ENCODE measurements at regions not wholly inside any gene's neighbourhood (a gene's known extent, or its start where the extent isn't known, plus 50 kb on each side); places are given as distances from the start of the nearest gene placed in this dataset.

GRCh38 chr4:148795156-148795864 is 353.1 kb upstream of the NR3C2 start:
- no peak for DNase-seq

GRCh38 chr4:148793221-148793620 is 351.0 kb upstream of the NR3C2 start:
- no peak for DNase-seq

DNA sequence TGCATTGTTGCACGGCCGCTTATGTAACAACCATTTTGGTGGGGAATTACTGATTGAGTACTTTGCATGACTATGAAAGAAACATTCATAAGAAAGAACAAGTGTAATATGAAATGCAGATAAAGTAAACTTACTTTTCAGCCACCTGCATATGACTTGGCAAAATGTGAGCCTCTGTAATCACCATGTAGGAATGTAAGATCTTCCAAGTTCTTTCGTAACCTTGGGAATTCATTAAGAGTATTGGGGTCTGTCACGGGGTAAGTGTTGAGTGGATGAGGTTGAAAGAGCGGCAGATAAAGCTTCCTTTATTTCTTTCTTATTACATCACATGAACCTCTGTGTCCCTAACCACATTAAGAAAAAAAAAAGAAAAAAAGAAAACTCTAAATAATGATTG is 348.5 kb upstream of the NR3C2 start:
- no peak for DNase-seq

GRCh38 chr4:148790246-148790645 is 348.0 kb upstream of the NR3C2 start:
- no peak for DNase-seq

GRCh38 chr4:148787831-148788477 is 345.7 kb upstream of the NR3C2 start:
- DNase-seq: no peak

GRCh38 chr4:148787285-148787684 is 345.1 kb upstream of the NR3C2 start:
- no peak for DNase-seq

GRCh38 chr4:148786699-148787098 is 344.5 kb upstream of the NR3C2 start:
- no peak for DNase-seq

DNA sequence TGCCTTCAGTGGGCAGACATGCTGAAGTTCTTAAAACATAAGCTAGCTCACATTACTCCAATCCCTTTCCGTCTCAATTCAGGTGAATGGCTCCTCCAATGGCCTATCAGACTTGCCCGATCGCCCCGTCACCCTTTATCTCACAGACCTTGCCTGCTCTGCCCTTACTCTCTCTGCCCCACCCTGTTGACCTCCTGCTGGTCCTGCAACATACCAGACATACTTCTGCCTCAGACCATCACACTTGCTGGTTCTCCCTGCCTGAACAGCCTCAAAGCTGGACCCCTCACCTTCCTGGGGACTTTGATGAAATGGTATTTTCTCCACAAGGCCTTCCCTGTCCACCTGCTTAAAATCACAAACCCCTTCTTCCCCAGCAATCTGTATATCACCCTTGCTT is 340.1 kb upstream of the NR3C2 start:
- no peak for DNase-seq

GRCh38 chr4:148780426-148781005 is 338.3 kb upstream of the NR3C2 start:
- DNase-seq: no peak

DNA sequence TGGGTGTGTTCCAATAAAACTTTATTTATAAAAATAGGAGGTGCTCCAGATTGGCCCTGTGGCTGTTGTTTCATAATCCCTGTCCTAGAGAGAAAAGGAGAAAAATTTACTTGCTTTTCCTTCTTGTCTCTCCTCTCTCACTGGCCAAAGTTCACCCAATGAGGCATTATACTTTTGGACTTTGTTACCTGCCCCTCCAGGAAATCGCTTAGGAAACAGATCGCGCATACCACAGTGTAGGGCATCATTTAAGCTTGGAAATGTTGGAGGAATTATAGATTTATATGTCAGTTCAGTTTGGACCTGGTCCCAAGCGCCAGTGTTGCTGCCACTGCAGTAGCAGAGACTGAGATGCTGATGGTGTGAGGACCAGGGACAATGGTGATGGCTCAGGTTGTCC is 337.6 kb upstream of the NR3C2 start:
- DNase-seq: no peak

GRCh38 chr4:148778980-148779675 is 336.9 kb upstream of the NR3C2 start:
- no peak for DNase-seq

DNA sequence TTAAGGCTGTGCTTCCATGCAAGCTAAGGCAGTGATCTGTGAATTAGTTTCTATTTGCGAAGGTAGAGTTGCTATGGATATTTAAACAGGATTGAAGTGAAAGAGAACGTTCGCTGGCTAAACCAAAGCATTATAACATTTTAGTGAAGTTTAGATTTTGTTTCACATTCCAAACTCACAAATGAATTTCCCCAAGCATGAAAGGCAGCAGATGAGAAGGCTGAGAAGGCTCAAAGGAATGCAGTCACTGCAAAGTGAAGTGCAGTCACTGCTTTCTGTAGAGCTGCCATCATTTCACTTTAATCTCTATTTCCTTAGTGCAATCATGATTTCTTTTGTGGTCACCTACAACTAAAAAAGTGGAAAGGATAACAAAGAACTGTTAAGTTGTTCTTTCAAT is 334.7 kb upstream of the NR3C2 start:
- no peak for DNase-seq

DNA sequence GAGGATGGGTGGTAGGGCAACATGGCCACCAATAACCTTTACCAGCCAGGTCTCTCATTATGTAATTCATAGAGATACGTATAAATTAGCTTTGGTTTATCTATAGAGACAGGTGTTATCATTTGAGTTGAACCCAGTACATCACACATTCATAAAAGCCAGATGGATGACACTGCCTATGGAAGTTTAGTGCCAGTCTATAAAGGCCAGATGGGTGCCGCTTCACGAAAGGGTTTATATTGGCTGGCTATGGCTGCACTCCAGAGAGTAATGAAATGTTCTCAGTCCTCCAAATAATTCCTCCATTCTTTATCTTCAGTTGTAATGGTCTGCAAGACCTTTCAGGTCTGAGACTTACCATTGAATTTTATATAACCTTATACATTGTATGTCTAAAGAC is 331.9 kb upstream of the NR3C2 start:
- no peak for DNase-seq

DNA sequence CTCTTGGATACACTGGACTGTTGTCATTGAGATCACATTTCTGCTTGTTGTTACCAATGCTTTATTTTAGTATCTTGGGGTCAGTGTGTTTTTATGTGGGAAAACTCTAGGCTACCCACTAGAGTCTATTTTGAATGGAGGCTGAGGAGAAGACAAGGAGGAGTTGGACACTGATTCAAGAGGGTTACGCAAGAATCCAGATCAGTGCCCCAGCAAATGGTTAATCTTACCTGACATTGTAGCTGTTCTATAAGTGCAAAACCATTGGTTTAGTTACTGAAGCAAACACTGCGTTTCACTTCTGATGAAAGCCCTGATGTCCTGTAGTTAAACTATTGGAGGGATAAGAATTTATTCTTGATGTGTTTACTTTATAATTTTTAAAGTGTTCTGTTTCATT is 331.1 kb upstream of the NR3C2 start:
- DNase-seq: no peak

DNA sequence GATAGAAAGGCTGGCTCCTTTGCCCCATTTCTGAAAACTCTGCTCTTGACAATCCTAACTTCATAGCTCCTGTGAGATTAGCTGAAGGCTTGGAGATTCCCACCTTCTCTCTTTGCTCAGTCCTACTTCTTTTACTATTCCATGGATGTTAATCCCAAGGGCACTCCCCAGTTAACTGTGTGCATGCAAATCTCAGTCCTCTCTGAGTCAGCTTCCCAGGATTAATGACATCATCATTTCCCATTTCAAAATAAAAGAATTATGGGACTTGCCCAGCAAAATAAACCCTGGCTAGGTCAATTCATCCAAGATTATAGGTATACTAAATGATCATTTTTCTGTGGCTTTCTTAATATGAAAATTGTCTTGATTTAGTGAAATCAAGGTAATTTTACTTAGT is 328.6 kb upstream of the NR3C2 start:
- no peak for DNase-seq

DNA sequence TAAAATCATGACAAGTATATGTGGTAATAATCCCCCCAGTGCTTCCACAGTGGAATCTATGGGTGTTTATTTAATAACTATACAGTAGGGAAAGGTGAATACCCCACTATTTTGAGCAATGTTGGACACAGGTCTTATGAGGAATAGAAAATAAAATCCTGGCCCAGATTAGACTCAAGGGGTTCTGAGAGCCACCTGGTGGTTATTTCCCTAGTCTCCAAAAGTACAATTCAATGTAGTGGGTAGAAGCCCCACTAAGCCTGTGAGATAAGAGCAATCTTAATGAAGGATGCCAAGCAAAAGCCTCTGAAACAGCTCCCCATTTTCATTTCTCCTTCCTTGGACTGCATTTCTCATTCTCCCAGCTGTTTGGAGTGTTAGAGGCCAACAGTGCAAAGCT is 328.2 kb upstream of the NR3C2 start:
- DNase-seq: no peak

GRCh38 chr4:148764720-148765119 is 322.5 kb upstream of the NR3C2 start:
- DNase-seq: no peak

DNA sequence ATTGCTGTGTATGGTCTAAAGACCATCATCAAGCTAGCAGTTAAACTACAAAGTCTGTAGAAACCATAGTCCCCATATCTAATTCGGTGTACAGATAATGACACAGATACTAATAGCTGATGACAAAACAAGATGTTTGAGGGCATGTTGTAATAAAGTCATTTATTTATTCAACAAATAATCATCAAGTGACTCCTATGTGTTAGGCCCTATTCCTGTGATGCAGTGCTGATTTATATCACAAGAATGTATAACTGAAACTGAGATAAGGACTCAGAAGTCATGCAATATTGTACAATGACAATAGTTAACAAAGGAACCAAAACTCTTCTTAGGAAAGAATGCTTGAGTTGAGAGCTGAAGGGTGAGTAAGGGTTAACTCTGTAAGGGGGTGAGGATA is 315.0 kb upstream of the NR3C2 start:
- DNase-seq: no peak

GRCh38 chr4:148749403-148749802 is 307.2 kb upstream of the NR3C2 start:
- no peak for DNase-seq

GRCh38 chr4:148747721-148748268 is 305.6 kb upstream of the NR3C2 start:
- no peak for DNase-seq

DNA sequence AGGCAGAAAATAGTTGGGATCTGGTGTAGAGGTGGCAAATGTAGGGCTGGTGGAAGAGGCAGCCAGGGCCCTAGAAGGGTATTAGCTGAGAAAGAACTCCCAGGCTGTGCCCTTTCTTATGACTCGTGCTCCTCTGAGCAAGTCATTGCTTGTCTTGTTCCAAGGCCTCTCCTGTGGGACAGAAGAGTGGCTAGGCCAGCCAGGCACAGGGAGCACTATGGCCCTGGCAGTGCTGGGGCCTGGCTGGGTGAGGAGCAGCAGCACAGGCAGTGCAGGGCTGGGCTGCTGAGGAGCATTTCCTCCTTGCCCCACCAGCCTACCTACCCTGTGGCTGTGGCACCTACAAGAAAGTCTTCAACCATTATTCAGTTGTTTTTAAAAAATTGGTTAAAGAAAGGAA is 298.5 kb upstream of the NR3C2 start:
- no peak for DNase-seq

DNA sequence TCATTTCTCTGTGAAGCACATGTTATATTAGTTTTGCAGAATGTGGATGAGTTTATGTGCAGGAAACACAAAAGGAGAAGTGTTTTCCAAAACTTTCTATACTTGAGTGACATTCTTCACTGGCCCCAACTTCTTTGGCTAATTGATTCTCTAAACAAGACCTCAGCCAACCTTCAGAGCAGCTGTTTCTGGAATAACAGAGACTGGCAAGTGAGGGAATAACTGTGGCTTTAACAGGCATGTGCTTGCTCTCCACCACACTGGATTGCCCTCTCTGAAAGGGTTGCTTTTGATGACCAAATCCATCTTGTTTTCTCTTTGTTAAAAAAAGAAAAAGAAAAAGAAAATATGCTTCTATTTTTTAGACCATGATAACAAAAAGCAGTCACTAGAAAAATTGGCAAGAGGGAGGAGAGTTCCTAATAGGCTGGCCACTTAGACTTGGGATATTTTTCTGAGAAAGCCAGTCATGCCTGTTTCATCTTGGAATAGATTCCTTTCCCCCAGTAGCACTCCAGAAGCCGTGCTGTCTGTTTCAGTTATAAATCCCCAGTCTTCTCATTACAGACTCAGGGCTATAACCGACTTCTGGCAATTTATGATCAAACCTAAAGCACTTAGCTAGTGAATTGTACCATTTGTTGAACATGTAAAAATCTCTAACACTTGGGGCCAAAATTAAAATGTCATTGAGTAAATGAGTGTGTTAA is 295.0 kb upstream of the NR3C2 start:
- DNase-seq: no peak

Measured in NCI-H187 treated with DMSO at 0.1 percent for 48 hours (cell line).